Stomach (tissue), 8 donors: ENCODE measurements at regions not wholly inside any gene's neighbourhood (a gene's known extent, or its start where the extent isn't known, plus 50 kb on each side); places are given as distances from the start of the nearest gene placed in this dataset.

Experiments used
- DNase-seq, 2 donors: peaks; one replicate each; pipeline versions ENCODE4 v3.0.0 to v3.0.0-alpha.2; 2013 to 2019
- H3K27ac ChIP-seq, 5 donors: fragments of 200-600 bp in 4 of 5; sonication (generic) in 4 of 5; one replicate each; pipeline ENCODE4 v1.5.1; 2013 to 2019; ENCODE audit warnings: mild to moderate bottlenecking in 1 of 5, moderate library complexity in 1 of 5
- H3K27me3 ChIP-seq, 3 donors: fragments of 200-600 bp; sonication (generic); one replicate each; pipeline ENCODE4 v1.5.1; 2017 to 2019; ENCODE audit warnings: mixed run types in 1 of 3
- H3K36me3 ChIP-seq, 4 donors: fragments of 200-600 bp; sonication (generic); 1 replicate in 3 of 4; 2 replicates in 1 of 4; pipeline ENCODE4 v1.5.1; 2016 to 2019
- H3K4me1 ChIP-seq, 4 donors: fragments of 200-600 bp; sonication (generic); one replicate each; pipeline ENCODE4 v1.5.1; 2016 to 2019
- H3K4me3 ChIP-seq, 4 donors: fragments of 200-600 bp; sonication (generic) in 3 of 4; one replicate each; pipeline ENCODE4 v1.5.1; 2016 to 2019; ENCODE audit warnings: mild to moderate bottlenecking in 1 of 4
- H3K9me3 ChIP-seq, 4 donors: fragments of 200-600 bp; sonication (generic); one replicate each; pipeline ENCODE4 v1.5.1; 2016 to 2019
- CTCF ChIP-seq, 7 experiments: fragments of 450-650 bp in 4 of 7; fragments of 200-600 bp in 3 of 7; sonication (generic) in 3 of 7; IDR thresholded peaks; one replicate each; pipeline ENCODE4 v1.5.1; 2016 to 2019; ENCODE audit warnings: antibody characterized with exemption in 7 of 7, control low read depth in 2 of 7, mild to moderate bottlenecking in 1 of 7
- EP300 ChIP-seq: sonication (generic); formaldehyde crosslinking; IDR thresholded peaks from one replicate; pipeline ENCODE4 v1.6.1; 2017; ENCODE audit warnings: antibody characterized with exemption
- POLR2A ChIP-seq, 4 donors: fragments of 450-650 bp; IDR thresholded peaks; one replicate each; pipeline ENCODE4 v1.6.1; 2016; ENCODE audit warnings: antibody characterized with exemption in 4 of 4, control low read depth in 2 of 4, mild to moderate bottlenecking in 1 of 4, moderate library complexity in 1 of 4
- POLR2AphosphoS5 ChIP-seq, 3 donors: sonication (generic); formaldehyde crosslinking; IDR thresholded peaks; one replicate each; pipeline ENCODE4 v1.6.1; 2016; ENCODE audit warnings: antibody characterized with exemption in 3 of 3
- WGBS, 5 donors: extraction: QIAGEN DNeasy Blood & Tissue Kit in 3 of 5; methylation state at CpG; one replicate each; pipeline versions ENCODE4 v1.1.5 to v1.1.7; 2013 to 2018; 5-methylcytosine and 5-hydroxymethylcytosine counted together
- intact Hi-C: fragments of 100-400 bp; cut with DNase I; formaldehyde crosslinking; loops from one replicate; pipeline ENCODE4 v1.15.1; 2023; ENCODE audit warnings: low total_unique reads
- donor health status: healthy with polysubstance abuse.
- donor health status: Bipolar disorder and iron deficiency.
- donor health status: healthy.

- intact Hi-C loops: no loop called here
- Histone ChIP-seq H3K36me3 (no peaks in the 10 kb centered on the region), H3K4me3 (no peak overlapping the region), H3K9me3 (peaks cover 0 to 11% (median 3%) of the 10 kb centered on the region in 4 donors), H3K4me1 (no peaks in the 10 kb centered on the region), H3K27ac (no peak overlapping the region), H3K27me3 (no peaks in the 10 kb centered on the region)
- 53 to 74% (median 63%) methylated on average over 1 of the region's 1 CpG for WGBS, 5 donors
- DNase-seq: no peak
- TF ChIP-seq EP300: no peak
- TF ChIP-seq CTCF (IDR thresholded peaks at IDR 0.05): no peak
- TF ChIP-seq POLR2A (IDR thresholded peaks at IDR 0.05): no peak
- TF ChIP-seq POLR2AphosphoS5 (IDR thresholded peaks at IDR 0.05): no peak
Measured at GRCh38 chr2:123359636-123360035, 665.5 kb upstream of the CNTNAP5 start.

GRCh38 chr2:123362671-123363440, 662.2 kb upstream of the CNTNAP5 start:
- Histone ChIP-seq H3K9me3 (peaks cover 0 to 3% (median 0%) of the 10 kb centered on the region in 4 donors), H3K36me3 (no peaks in the 10 kb centered on the region), H3K4me3 (no peak overlapping the region), H3K27ac (no peak overlapping the region), H3K27me3 (no peaks in the 10 kb centered on the region), H3K4me1 (no peaks in the 10 kb centered on the region)
- DNase-seq: no peak
- TF ChIP-seq CTCF (IDR thresholded peaks at IDR 0.05) (no peak), POLR2A (IDR thresholded peaks at IDR 0.05) (no peak), POLR2AphosphoS5 (IDR thresholded peaks at IDR 0.05) (no peak), EP300 (no peak)
- 72 to 82% (median 77%) methylated on average over 8 of the region's 8 CpGs for WGBS, 5 donors
- intact Hi-C loops: no loop called here

GRCh38 chr2:123363826-123364225, 661.3 kb upstream of the CNTNAP5 start:
- no peaks in the 10 kb centered on the region for H3K36me3 ChIP-seq

GRCh38 chr2:123364243-123364896, 660.7 kb upstream of the CNTNAP5 start:
- H3K9me3 ChIP-seq: peaks cover 0 to 3% (median 0%) of the 10 kb centered on the region in 4 donors
- no peak overlapping the region for H3K27ac ChIP-seq
- 53 to 72% (median 65%) methylated on average over 3 of the region's 3 CpGs for WGBS, 5 donors
- TF ChIP-seq CTCF (IDR thresholded peaks at IDR 0.05) (no peak), POLR2AphosphoS5 (IDR thresholded peaks at IDR 0.05) (no peak), EP300 (no peak), POLR2A (IDR thresholded peaks at IDR 0.05) (no peak)
- H3K4me1 ChIP-seq: no peaks in the 10 kb centered on the region
- DNase-seq: no peak
- no peaks in the 10 kb centered on the region for H3K36me3 ChIP-seq
- intact Hi-C loops: no loop called here
- H3K27me3 ChIP-seq: no peaks in the 10 kb centered on the region
- H3K4me3 ChIP-seq: no peak overlapping the region

More at GRCh38 chr2:123363826-123364225, 661.3 kb upstream of the CNTNAP5 start:
- no peak for DNase-seq
- Histone ChIP-seq H3K9me3 (peaks cover 0 to 3% (median 0%) of the 10 kb centered on the region in 4 donors), H3K4me3 (no peak overlapping the region), H3K27me3 (no peaks in the 10 kb centered on the region), H3K27ac (no peak overlapping the region), H3K4me1 (no peaks in the 10 kb centered on the region)
- 50 to 77% (median 75%) methylated on average over 2 of the region's 2 CpGs for WGBS, 5 donors
- intact Hi-C loops: no loop called here
- TF ChIP-seq POLR2AphosphoS5 (IDR thresholded peaks at IDR 0.05) (no peak), POLR2A (IDR thresholded peaks at IDR 0.05) (no peak), CTCF (IDR thresholded peaks at IDR 0.05) (no peak), EP300 (no peak)
